Astrocyte (in vitro differentiated cells and primary cell): ENCODE measurements at regions not wholly inside any gene's neighbourhood (a gene's known extent, or its start where the extent isn't known, plus 50 kb on each side); places are given as distances from the start of the nearest gene placed in this dataset.

Source experiments
- DNase-seq: peaks from one replicate; pipeline ENCODE4 v3.0.0-alpha.2; 2010; ENCODE audit warnings: low read depth
- FAIRE-seq: peaks from 2 replicates; lab custom pipeline; 2011; peaks lifted over from hg19 to GRCh38; lab: Jason Lieb, UNC
- H2AFZ ChIP-seq: 2 replicates; pipeline ENCODE4 v1.6.0; 2012; ENCODE audit warnings: low read depth, low read length, inconsistent platforms
- H3K27ac ChIP-seq: 2 replicates; pipeline ENCODE4 v1.5.1; 2011; ENCODE audit warnings: low read depth, low read length, inconsistent platforms
- H3K27me3 ChIP-seq: 2 replicates; pipeline ENCODE4 v1.6.0; 2011; ENCODE audit warnings: low read length, inconsistent platforms; ENCODE audit not compliant: insufficient read depth
- H3K36me3 ChIP-seq: 2 replicates; pipeline ENCODE4 v1.5.1; 2011; ENCODE audit warnings: low read length, inconsistent platforms; ENCODE audit not compliant: insufficient read depth
- H3K4me1 ChIP-seq: 2 replicates; pipeline ENCODE4 v1.5.1; 2011; ENCODE audit warnings: low read length, inconsistent platforms; ENCODE audit not compliant: insufficient read depth
- H3K4me2 ChIP-seq: 2 replicates; pipeline ENCODE4 v1.6.0; 2012; ENCODE audit warnings: low read length, inconsistent platforms
- H3K4me3 ChIP-seq: 2 replicates; pipeline ENCODE4 v1.5.1; 2011; ENCODE audit warnings: low read depth, mild to moderate bottlenecking, low read length, inconsistent platforms; ENCODE audit not compliant: insufficient read depth
- H3K79me2 ChIP-seq: 2 replicates; pipeline ENCODE4 v1.6.0; 2012; ENCODE audit warnings: mild to moderate bottlenecking, low read length, inconsistent platforms; ENCODE audit not compliant: insufficient read depth
- H3K9ac ChIP-seq: 2 replicates; pipeline ENCODE4 v1.6.0; 2012; ENCODE audit warnings: mild to moderate bottlenecking, low read length, inconsistent platforms
- H3K9me3 ChIP-seq: 2 replicates; pipeline ENCODE4 v1.5.1; 2012; ENCODE audit warnings: low read depth, mild to moderate bottlenecking, low read length, inconsistent platforms; ENCODE audit not compliant: insufficient read depth
- H4K20me1 ChIP-seq: 2 replicates; pipeline ENCODE4 v1.6.0; 2012; ENCODE audit warnings: low read length, inconsistent platforms; ENCODE audit not compliant: insufficient read depth
- H3K27ac Mint-ChIP-seq: one replicate; pipeline ENCODE4 v1.8.0; 2021; ENCODE audit warnings: mild to moderate bottlenecking, mixed read lengths; ENCODE audit not compliant: unreplicated experiment
- H3K27me3 Mint-ChIP-seq: one replicate; pipeline ENCODE4 v1.8.0; 2021; ENCODE audit warnings: low read depth, mixed read lengths; ENCODE audit not compliant: unreplicated experiment
- H3K36me3 Mint-ChIP-seq: one replicate; pipeline ENCODE4 v1.8.0; 2021; ENCODE audit warnings: low read depth, mixed read lengths; ENCODE audit not compliant: unreplicated experiment
- H3K4me1 Mint-ChIP-seq: one replicate; pipeline ENCODE4 v1.8.0; 2021; ENCODE audit warnings: low read depth, mixed read lengths; ENCODE audit not compliant: unreplicated experiment
- H3K4me3 Mint-ChIP-seq: one replicate; pipeline ENCODE4 v1.8.0; 2021; ENCODE audit warnings: mild to moderate bottlenecking, moderate library complexity, mixed read lengths; ENCODE audit not compliant: unreplicated experiment
- H3K9me3 Mint-ChIP-seq: one replicate; pipeline ENCODE4 v1.8.0; 2021; ENCODE audit warnings: mild to moderate bottlenecking, mixed read lengths; ENCODE audit not compliant: unreplicated experiment
- EZH2 ChIP-seq: IDR thresholded peaks from 2 replicates; pipeline ENCODE4 v1.6.1; 2012; ENCODE audit warnings: mild to moderate bottlenecking, low read length, inconsistent platforms; ENCODE audit not compliant: insufficient read depth
- TF ChIP-seq, protein P1 (sequence below): IDR thresholded peaks from 2 replicates; pipeline ENCODE4 v1.5.1; 2011; ENCODE audit warnings: low read depth, mild to moderate bottlenecking, inconsistent platforms, low read length, moderate library complexity; ENCODE audit not compliant: insufficient read depth

- Histone ChIP-seq H3K4me3 (no peak overlapping the region), H2AFZ (no peak overlapping the region), H3K9ac (no peak overlapping the region), H3K27ac (no peak overlapping the region), H3K4me1 (no peaks in the 10 kb centered on the region), H3K79me2 (no peaks in the 10 kb centered on the region), H3K9me3 (no peaks in the 10 kb centered on the region), H4K20me1 (no peaks in the 10 kb centered on the region), H3K36me3 (no peaks in the 10 kb centered on the region), H3K4me2 (no peak overlapping the region), H3K27me3 (no peaks in the 10 kb centered on the region)
- FAIRE-seq (no peak), DNase-seq (no peak)
- Mint-ChIP-seq H3K27me3 (peaks cover 1% of the 10 kb centered on the region), H3K36me3 (no peaks in the 10 kb centered on the region), H3K9me3 (no peaks in the 10 kb centered on the region), H3K4me3 (no peak overlapping the region), H3K27ac (no peak overlapping the region), H3K4me1 (no peaks in the 10 kb centered on the region)
- no peak for TF ChIP-seq EZH2
- TF ChIP-seq, protein P1, sequence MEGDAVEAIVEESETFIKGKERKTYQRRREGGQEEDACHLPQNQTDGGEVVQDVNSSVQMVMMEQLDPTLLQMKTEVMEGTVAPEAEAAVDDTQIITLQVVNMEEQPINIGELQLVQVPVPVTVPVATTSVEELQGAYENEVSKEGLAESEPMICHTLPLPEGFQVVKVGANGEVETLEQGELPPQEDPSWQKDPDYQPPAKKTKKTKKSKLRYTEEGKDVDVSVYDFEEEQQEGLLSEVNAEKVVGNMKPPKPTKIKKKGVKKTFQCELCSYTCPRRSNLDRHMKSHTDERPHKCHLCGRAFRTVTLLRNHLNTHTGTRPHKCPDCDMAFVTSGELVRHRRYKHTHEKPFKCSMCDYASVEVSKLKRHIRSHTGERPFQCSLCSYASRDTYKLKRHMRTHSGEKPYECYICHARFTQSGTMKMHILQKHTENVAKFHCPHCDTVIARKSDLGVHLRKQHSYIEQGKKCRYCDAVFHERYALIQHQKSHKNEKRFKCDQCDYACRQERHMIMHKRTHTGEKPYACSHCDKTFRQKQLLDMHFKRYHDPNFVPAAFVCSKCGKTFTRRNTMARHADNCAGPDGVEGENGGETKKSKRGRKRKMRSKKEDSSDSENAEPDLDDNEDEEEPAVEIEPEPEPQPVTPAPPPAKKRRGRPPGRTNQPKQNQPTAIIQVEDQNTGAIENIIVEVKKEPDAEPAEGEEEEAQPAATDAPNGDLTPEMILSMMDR, result no peak
Observed at GRCh38 chr4:162959046-162959445, 207.6 kb downstream of the NAF1 start.

GRCh38 chr4:162957521-162958143 lies 209.1 kb downstream of the NAF1 start:
- H3K4me3 ChIP-seq, result no peak overlapping the region
- FAIRE-seq (no peak), DNase-seq (no peak)
- Mint-ChIP-seq H3K4me1 (peaks cover 3% of the 10 kb centered on the region), H3K27ac (no peak overlapping the region), H3K36me3 (no peaks in the 10 kb centered on the region), H3K9me3 (no peaks in the 10 kb centered on the region), H3K4me3 (no peak overlapping the region), H3K27me3 (peaks cover 1% of the 10 kb centered on the region)
- H3K27ac ChIP-seq, result no peak overlapping the region
- H3K36me3 ChIP-seq, result no peaks in the 10 kb centered on the region
- no peak for TF ChIP-seq EZH2
- TF ChIP-seq, protein P1, result no peak
- H3K4me1 ChIP-seq, result no peaks in the 10 kb centered on the region
- H2AFZ ChIP-seq, result no peak overlapping the region
- H3K9ac ChIP-seq, result no peak overlapping the region
- no peaks in the 10 kb centered on the region for H3K27me3 ChIP-seq
- no peaks in the 10 kb centered on the region for H4K20me1 ChIP-seq
- no peak overlapping the region for H3K4me2 ChIP-seq
- no peaks in the 10 kb centered on the region for H3K79me2 ChIP-seq
- H3K9me3 ChIP-seq, result no peaks in the 10 kb centered on the region

- no peak overlapping the region for H3K9ac ChIP-seq
- H3K4me2 ChIP-seq, result no peak overlapping the region
- FAIRE-seq (no peak), DNase-seq (no peak)
- H3K27me3 ChIP-seq, result no peaks in the 10 kb centered on the region
- no peaks in the 10 kb centered on the region for H3K4me1 ChIP-seq
- Mint-ChIP-seq H3K36me3 (no peaks in the 10 kb centered on the region), H3K4me3 (no peak overlapping the region), H3K9me3 (no peaks in the 10 kb centered on the region), H3K27ac (no peak overlapping the region), H3K4me1 (peaks cover 10% of the 10 kb centered on the region), H3K27me3 (no peaks in the 10 kb centered on the region)
- TF ChIP-seq, protein P1, result no peak
- TF ChIP-seq EZH2, result no peak
- no peaks in the 10 kb centered on the region for H4K20me1 ChIP-seq
- H3K79me2 ChIP-seq, result no peaks in the 10 kb centered on the region
- no peak overlapping the region for H2AFZ ChIP-seq
- H3K9me3 ChIP-seq, result no peaks in the 10 kb centered on the region
- H3K36me3 ChIP-seq, result no peaks in the 10 kb centered on the region
- H3K27ac ChIP-seq, result no peak overlapping the region
- H3K4me3 ChIP-seq, result no peak overlapping the region
Observed at GRCh38 chr4:162954976-162955375, 211.7 kb downstream of the NAF1 start.
